ENCODE measurements at regions not wholly inside any gene's neighbourhood (a gene's known extent, or its start where the extent isn't known, plus 50 kb on each side); places are given as distances from the start of the nearest gene placed in this dataset.
"Not testable (repeated sequence)": the region's sequence is repeated elsewhere in the genome, so short reads cannot be mapped to it uniquely, and the experiment has no call there.

DNA sequence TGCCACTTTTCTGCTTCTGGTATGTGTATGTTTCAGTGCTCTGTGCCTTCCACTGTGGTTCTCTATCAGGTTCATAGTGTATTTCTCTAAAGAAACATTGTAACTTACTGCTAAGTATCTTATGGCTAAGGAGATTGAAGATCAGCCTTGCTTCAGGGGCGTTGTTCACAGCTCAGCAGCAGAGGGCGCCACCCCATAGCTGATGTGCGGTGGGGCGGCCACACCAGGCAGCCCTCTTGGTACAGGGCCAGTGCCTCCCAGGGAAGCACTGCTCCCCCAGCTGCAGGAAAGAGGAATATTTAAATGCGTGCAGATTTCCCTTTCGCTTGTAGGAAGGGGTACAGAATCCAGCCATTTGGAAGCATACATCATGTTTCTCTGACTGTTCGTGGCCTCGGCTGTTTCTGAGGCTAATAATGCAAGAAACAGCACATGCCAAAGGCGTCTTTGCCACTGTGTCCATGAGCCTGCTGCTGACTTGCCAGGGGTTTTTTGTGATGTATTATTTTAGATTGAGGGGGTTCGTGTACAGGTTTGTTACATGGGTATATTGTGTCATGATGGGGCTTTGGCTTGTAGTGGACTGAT is 96.7 kb downstream of the TBC1D26 start:
- H3K27ac ChIP-seq (ENCODE audit: low read depth, low read length, poor library complexity, severe bottlenecking); POLR2A ChIA-PET (ENCODE audit: low non-redundant PET); CTCF ChIA-PET; H3K9me3 ChIP-seq (ENCODE audit: low read depth, low read length, poor library complexity, severe bottlenecking); H3K36me3 ChIP-seq (ENCODE audit: insufficient read depth, low read length, poor library complexity, severe bottlenecking); H3K27me3 ChIP-seq (replicated peaks; ENCODE audit: insufficient read depth, low read depth, low read length, poor library complexity); BruUV-seq (replicated peaks); H3K4me1 ChIP-seq (ENCODE audit: insufficient read depth, low read length, poor library complexity, severe bottlenecking): not testable (repeated sequence)
- intact Hi-C loops (cut with micrococcal nuclease; ENCODE audit: unreplicated experiment), result loop anchor here (2.0 kb wide), 1 partner anchor 170 kb away; the partner anchor contains the start of genes TTC19 and ZSWIM7
- TF ChIP-seq, protein P1, sequence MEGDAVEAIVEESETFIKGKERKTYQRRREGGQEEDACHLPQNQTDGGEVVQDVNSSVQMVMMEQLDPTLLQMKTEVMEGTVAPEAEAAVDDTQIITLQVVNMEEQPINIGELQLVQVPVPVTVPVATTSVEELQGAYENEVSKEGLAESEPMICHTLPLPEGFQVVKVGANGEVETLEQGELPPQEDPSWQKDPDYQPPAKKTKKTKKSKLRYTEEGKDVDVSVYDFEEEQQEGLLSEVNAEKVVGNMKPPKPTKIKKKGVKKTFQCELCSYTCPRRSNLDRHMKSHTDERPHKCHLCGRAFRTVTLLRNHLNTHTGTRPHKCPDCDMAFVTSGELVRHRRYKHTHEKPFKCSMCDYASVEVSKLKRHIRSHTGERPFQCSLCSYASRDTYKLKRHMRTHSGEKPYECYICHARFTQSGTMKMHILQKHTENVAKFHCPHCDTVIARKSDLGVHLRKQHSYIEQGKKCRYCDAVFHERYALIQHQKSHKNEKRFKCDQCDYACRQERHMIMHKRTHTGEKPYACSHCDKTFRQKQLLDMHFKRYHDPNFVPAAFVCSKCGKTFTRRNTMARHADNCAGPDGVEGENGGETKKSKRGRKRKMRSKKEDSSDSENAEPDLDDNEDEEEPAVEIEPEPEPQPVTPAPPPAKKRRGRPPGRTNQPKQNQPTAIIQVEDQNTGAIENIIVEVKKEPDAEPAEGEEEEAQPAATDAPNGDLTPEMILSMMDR (conservative IDR thresholded peaks at IDR 0.05; ENCODE audit: low read depth, low read length), result peak; percentile 77
- peak; percentile 78 for DNase-seq (ENCODE audit: low spot score)
- H3K4me3 ChIP-seq (ENCODE audit: low read depth, low read length, poor library complexity, severe bottlenecking), result peak overlapping the region; percentile 28

DNA sequence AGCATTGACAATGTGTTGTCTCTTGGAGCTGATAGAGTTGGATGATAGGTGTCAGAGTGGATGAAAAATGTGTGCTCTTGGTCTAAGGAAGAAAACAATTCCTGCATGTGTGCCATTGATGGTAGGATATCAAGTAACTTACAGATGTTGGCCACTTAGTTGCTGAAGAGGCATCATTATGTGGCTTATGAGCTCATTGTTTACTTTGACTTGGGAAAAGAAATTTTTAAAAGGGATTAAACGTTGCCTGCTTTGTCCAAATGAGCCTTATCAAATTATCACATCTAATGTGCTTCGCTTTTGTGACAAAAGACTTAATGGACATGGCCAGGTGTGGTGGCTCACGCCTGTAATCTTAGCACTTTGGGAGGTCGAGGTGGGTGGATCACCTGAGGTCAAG is 98.1 kb downstream of the TBC1D26 start:
- intact Hi-C loops (cut with micrococcal nuclease; ENCODE audit: unreplicated experiment); H3K27me3 ChIP-seq (replicated peaks; ENCODE audit: insufficient read depth, low read depth, low read length, poor library complexity); H3K9me3 ChIP-seq (ENCODE audit: low read depth, low read length, poor library complexity, severe bottlenecking); H3K36me3 ChIP-seq (ENCODE audit: insufficient read depth, low read length, poor library complexity, severe bottlenecking); BruUV-seq (replicated peaks); DNase-seq (ENCODE audit: low spot score); H3K4me1 ChIP-seq (ENCODE audit: insufficient read depth, low read length, poor library complexity, severe bottlenecking); H3K4me3 ChIP-seq (ENCODE audit: low read depth, low read length, poor library complexity, severe bottlenecking); H3K27ac ChIP-seq (ENCODE audit: low read depth, low read length, poor library complexity, severe bottlenecking); CTCF ChIA-PET: not testable (repeated sequence)
- POLR2A ChIA-PET (ENCODE audit: low non-redundant PET), result interaction anchor here (0.7 kb wide), 1 partner anchor 170 kb away, joined by 9 read pairs; the partner anchor contains the start of gene TTC19

DNA sequence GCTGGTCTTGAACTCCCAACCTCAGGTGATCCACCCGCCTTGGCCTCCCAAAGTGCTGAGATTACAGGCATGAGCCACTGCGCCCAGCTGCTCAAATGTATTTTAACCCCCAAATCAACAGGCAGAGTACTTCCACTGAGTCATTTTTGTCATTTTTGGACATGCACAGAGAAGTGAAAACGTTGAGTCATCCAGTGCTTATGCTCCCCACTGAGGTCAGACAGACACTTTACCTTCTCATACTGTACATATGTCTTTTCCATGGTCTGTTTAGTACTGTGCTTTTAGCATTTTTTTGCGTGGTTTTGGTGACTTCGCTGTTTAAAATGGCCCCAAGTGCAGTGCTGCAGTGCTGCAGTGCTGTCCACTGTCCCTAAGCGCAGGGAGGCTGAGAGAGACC is 99.1 kb downstream of the TBC1D26 start:
- CTCF ChIA-PET; H3K36me3 ChIP-seq (ENCODE audit: insufficient read depth, low read length, poor library complexity, severe bottlenecking); BruUV-seq (replicated peaks); H3K4me3 ChIP-seq (ENCODE audit: low read depth, low read length, poor library complexity, severe bottlenecking); DNase-seq (ENCODE audit: low spot score); H3K4me1 ChIP-seq (ENCODE audit: insufficient read depth, low read length, poor library complexity, severe bottlenecking); POLR2A ChIA-PET (ENCODE audit: low non-redundant PET); H3K27me3 ChIP-seq (replicated peaks; ENCODE audit: insufficient read depth, low read depth, low read length, poor library complexity); H3K9me3 ChIP-seq (ENCODE audit: low read depth, low read length, poor library complexity, severe bottlenecking); intact Hi-C loops (cut with micrococcal nuclease; ENCODE audit: unreplicated experiment); H3K27ac ChIP-seq (ENCODE audit: low read depth, low read length, poor library complexity, severe bottlenecking): not testable (repeated sequence)

DNA sequence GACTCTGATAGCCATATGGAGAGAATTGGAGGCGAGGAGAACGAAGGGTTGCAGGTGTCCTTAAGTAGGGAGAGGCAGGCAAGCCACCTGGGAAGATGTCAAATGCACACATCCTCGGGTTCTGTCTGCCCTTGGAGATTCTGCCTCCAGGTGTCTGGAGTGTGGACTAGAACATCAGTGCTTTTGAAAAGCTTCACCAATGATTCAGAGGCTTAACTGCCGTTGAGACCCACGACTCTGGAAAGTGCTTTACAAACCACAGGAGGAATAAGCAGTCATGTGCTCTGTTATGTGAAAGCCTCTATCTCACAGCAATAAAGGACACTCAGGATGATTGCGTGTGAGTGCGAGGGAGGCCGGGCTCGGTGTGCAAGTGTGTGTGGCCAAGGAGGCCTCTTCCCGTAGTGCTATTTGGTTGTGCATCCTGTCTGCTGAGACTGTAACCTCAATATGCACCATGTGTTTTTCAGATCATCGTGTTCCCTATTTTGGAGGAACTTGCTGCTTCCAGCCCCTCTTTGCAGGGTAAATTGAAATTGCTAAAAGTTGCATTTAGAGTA is 100.9 kb downstream of the TBC1D26 start:
- DNase-seq (ENCODE audit: low spot score); CTCF ChIA-PET; BruUV-seq (replicated peaks); H3K27ac ChIP-seq (ENCODE audit: low read depth, low read length, poor library complexity, severe bottlenecking); H3K36me3 ChIP-seq (ENCODE audit: insufficient read depth, low read length, poor library complexity, severe bottlenecking); POLR2A ChIA-PET (ENCODE audit: low non-redundant PET); H3K9me3 ChIP-seq (ENCODE audit: low read depth, low read length, poor library complexity, severe bottlenecking); H3K4me3 ChIP-seq (ENCODE audit: low read depth, low read length, poor library complexity, severe bottlenecking); H3K4me1 ChIP-seq (ENCODE audit: insufficient read depth, low read length, poor library complexity, severe bottlenecking); intact Hi-C loops (cut with micrococcal nuclease; ENCODE audit: unreplicated experiment); H3K27me3 ChIP-seq (replicated peaks; ENCODE audit: insufficient read depth, low read depth, low read length, poor library complexity): not testable (repeated sequence)

DNA sequence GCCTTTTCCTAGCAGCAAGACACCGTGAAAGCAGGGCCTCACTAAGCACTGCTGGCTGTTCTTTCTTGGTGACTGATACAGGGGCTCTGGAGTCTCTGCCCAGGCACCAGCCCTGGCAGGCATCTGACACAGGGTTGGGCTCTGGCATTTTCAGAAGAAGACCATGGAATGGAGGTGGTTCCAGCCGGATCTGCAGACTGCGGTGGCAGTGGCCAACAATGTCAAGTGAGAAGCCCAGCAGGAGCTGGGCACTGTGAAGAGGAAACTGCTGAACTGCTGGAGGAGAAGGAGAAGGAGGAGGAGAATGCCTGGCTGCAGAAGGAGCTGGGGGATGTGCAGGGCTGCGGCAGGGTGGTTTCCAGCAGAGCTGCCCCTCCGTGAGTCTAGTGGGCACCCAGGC is 101.8 kb downstream of the TBC1D26 start:
- H3K4me3 ChIP-seq (ENCODE audit: low read depth, low read length, poor library complexity, severe bottlenecking); intact Hi-C loops (cut with micrococcal nuclease; ENCODE audit: unreplicated experiment); CTCF ChIA-PET; H3K27ac ChIP-seq (ENCODE audit: low read depth, low read length, poor library complexity, severe bottlenecking); H3K4me1 ChIP-seq (ENCODE audit: insufficient read depth, low read length, poor library complexity, severe bottlenecking); POLR2A ChIA-PET (ENCODE audit: low non-redundant PET); DNase-seq (ENCODE audit: low spot score); BruUV-seq (replicated peaks); H3K36me3 ChIP-seq (ENCODE audit: insufficient read depth, low read length, poor library complexity, severe bottlenecking); H3K9me3 ChIP-seq (ENCODE audit: low read depth, low read length, poor library complexity, severe bottlenecking); H3K27me3 ChIP-seq (replicated peaks; ENCODE audit: insufficient read depth, low read depth, low read length, poor library complexity): not testable (repeated sequence)

DNA sequence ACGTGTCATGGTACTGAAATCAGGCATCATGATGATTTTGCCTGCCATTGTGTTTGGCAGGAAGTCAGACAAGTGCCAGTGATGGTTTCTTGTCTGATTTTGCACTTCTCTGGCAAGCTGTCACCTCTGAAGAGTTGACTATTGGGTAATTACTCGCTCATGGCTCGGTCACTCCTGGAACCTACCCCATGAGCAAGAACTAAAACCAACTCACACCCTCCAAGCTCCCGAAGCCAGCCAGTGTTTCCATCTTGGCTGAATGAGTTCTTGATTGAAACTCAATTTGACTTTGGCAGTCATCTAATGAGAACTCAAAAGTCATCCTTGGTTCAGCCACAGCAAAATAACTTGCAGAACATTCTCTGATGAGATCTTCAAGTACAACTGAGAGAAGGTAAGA is 103.4 kb downstream of the TBC1D26 start:
- H3K27ac ChIP-seq (ENCODE audit: low read depth, low read length, poor library complexity, severe bottlenecking); DNase-seq (ENCODE audit: low spot score); H3K9me3 ChIP-seq (ENCODE audit: low read depth, low read length, poor library complexity, severe bottlenecking); BruUV-seq (replicated peaks); POLR2A ChIA-PET (ENCODE audit: low non-redundant PET); CTCF ChIA-PET; H3K27me3 ChIP-seq (replicated peaks; ENCODE audit: insufficient read depth, low read depth, low read length, poor library complexity); intact Hi-C loops (cut with micrococcal nuclease; ENCODE audit: unreplicated experiment); H3K4me1 ChIP-seq (ENCODE audit: insufficient read depth, low read length, poor library complexity, severe bottlenecking); H3K4me3 ChIP-seq (ENCODE audit: low read depth, low read length, poor library complexity, severe bottlenecking); H3K36me3 ChIP-seq (ENCODE audit: insufficient read depth, low read length, poor library complexity, severe bottlenecking): not testable (repeated sequence)

DNA sequence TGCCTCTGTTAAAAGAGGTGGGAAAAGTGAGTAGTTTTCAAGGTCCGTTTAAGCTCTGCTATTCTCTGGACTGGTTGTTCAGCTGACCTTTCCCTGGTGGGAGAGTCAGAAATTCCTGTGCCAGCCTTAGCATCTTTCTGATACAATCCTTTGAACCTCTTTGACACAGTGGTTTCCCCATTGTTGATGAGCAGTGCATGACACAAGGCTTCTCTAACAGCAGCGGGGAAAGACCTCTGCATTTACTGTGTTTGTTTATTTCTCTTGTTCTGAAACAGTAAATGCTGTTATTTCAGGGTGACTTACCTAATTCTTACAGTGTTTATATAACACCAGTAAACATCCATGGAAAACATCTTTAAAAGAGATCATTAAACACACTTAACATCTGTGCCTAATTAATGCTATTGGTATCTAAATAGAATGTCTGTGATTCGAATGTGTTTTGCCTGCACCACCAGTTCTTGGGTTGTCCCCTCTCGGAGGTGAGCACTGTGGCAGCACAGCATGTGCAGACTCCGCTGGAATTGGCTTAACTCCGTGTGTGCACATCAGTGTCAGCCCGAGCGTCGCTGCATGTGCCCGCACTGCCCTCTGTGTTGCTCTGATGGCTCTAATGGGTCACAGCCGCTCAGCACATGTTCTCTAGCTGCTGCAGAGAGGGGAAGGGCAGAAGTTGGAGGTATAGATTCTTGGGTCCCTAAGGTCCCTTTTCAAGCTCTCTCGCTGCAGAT is 104.3 kb downstream of the TBC1D26 start:
- DNase-seq (ENCODE audit: low spot score); H3K9me3 ChIP-seq (ENCODE audit: low read depth, low read length, poor library complexity, severe bottlenecking); POLR2A ChIA-PET (ENCODE audit: low non-redundant PET); H3K27me3 ChIP-seq (replicated peaks; ENCODE audit: insufficient read depth, low read depth, low read length, poor library complexity); intact Hi-C loops (cut with micrococcal nuclease; ENCODE audit: unreplicated experiment); H3K4me3 ChIP-seq (ENCODE audit: low read depth, low read length, poor library complexity, severe bottlenecking); CTCF ChIA-PET; BruUV-seq (replicated peaks); H3K36me3 ChIP-seq (ENCODE audit: insufficient read depth, low read length, poor library complexity, severe bottlenecking); H3K4me1 ChIP-seq (ENCODE audit: insufficient read depth, low read length, poor library complexity, severe bottlenecking); H3K27ac ChIP-seq (ENCODE audit: low read depth, low read length, poor library complexity, severe bottlenecking): not testable (repeated sequence)
